ENCODE measurements at regions not wholly inside any gene's neighbourhood (a gene's known extent, or its start where the extent isn't known, plus 50 kb on each side); places are given as distances from the start of the nearest gene placed in this dataset.
"Not testable (repeated sequence)": the region's sequence is repeated elsewhere in the genome, so short reads cannot be mapped to it uniquely, and the experiment has no call there.

GRCh38 chr16:59341368-59341767 lies 607.3 kb upstream of the GOT2 start:
- Histone ChIP-seq H3K4me3 (no peak overlapping the region), H3K36me3 (no peaks in the 10 kb centered on the region), H3K27me3 (no peaks in the 10 kb centered on the region), H3K4me1 (no peaks in the 10 kb centered on the region), H3K27ac (no peak overlapping the region), H3K9me3 (no peaks in the 10 kb centered on the region)
- WGBS, 2 donors (ENCODE audit: low coverage in 1 of 2): 42 to 47% methylated on average over 2 of the region's 2 CpGs
- in situ Hi-C loops (cut with MboI; ENCODE audit: low pct_ligation_motif_present in 1 of 4, low pct_unique_long_range_greater_than_20kb in 1 of 4, low sequenced_read_pairs in 3 of 4) (no loop called here), intact Hi-C loops (cut with DNase I; ENCODE audit: low total_unique reads) (no loop called here)
- no peak for DNase-seq
- TF ChIP-seq POLR2A (IDR thresholded peaks at IDR 0.05) (no peak), EP300 (IDR thresholded peaks at IDR 0.05; ENCODE audit: low read depth) (no peak), POLR2AphosphoS5 (IDR thresholded peaks at IDR 0.05) (no peak)
- TF ChIP-seq, protein P1, sequence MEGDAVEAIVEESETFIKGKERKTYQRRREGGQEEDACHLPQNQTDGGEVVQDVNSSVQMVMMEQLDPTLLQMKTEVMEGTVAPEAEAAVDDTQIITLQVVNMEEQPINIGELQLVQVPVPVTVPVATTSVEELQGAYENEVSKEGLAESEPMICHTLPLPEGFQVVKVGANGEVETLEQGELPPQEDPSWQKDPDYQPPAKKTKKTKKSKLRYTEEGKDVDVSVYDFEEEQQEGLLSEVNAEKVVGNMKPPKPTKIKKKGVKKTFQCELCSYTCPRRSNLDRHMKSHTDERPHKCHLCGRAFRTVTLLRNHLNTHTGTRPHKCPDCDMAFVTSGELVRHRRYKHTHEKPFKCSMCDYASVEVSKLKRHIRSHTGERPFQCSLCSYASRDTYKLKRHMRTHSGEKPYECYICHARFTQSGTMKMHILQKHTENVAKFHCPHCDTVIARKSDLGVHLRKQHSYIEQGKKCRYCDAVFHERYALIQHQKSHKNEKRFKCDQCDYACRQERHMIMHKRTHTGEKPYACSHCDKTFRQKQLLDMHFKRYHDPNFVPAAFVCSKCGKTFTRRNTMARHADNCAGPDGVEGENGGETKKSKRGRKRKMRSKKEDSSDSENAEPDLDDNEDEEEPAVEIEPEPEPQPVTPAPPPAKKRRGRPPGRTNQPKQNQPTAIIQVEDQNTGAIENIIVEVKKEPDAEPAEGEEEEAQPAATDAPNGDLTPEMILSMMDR (IDR thresholded peaks at IDR 0.05): no peak

DNA sequence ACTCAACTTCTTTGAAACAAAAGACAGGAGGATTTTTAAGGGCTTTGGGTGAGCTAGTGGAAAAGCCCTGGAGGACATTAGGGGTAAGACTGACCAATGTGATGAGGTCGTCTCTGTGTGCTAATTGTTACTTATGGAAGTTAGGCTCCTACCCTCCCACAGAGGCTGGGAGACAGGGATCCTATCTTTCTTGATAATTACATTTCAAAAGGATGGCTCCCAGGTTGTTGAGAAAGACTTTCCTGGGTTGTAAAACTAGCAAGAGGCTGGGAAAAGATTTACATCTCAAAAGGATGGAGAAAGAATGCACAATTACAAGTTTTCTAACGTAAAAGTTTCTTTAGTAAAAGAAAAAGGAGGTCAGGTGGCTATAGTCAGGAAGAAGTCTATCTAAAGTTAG lies 605.8 kb upstream of the GOT2 start:
- no peak for DNase-seq
- 19 to 30% methylated on average over 1 to 2 of the region's 2 CpGs for WGBS, 2 donors (ENCODE audit: low coverage in 1 of 2)
- in situ Hi-C loops (cut with MboI; ENCODE audit: low pct_ligation_motif_present in 1 of 4, low pct_unique_long_range_greater_than_20kb in 1 of 4, low sequenced_read_pairs in 3 of 4): no loop called here

DNA sequence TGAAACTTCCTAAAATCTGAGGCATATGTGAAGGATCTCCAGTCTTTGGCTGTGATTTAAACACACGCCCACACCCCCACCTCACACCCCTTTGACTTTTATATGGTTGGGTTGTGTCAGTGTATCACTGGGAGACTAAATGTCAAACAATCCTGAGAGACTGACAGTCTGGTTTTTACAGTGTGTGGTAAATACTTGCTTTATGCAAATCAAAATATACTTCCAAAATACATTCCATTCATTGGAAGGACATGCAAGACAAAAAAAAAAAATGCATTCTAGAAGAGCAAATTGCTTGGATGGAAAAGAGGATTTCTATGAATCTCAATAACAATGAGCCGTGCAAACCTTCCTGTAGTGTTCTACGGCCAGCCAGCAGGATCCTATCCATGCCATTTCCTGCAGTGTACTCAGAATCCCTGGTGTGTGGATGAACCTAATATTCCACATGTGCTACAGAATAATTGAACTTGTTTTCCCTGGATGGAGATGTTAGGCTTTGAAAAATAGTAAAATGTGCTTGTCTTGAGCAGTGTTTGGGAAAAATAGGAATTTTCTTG lies 602.1 kb upstream of the GOT2 start:
- Histone ChIP-seq H3K9me3 (peaks cover 0 to 3% of the 10 kb centered on the region in 2 donors), H3K4me1 (no peaks in the 10 kb centered on the region), H3K4me3 (no peak overlapping the region), H3K27ac (no peak overlapping the region), H3K27me3 (no peaks in the 10 kb centered on the region), H3K36me3 (no peaks in the 10 kb centered on the region)
- TF ChIP-seq, protein P1 (IDR thresholded peaks at IDR 0.05): no peak
- TF ChIP-seq EP300 (IDR thresholded peaks at IDR 0.05; ENCODE audit: low read depth) (no peak), POLR2A (IDR thresholded peaks at IDR 0.05) (no peak), POLR2AphosphoS5 (IDR thresholded peaks at IDR 0.05) (no peak)
- in situ Hi-C loops (cut with MboI; ENCODE audit: low pct_ligation_motif_present in 1 of 4, low pct_unique_long_range_greater_than_20kb in 1 of 4, low sequenced_read_pairs in 3 of 4): no loop called here
- DNase-seq: no peak
- intact Hi-C loops (cut with DNase I; ENCODE audit: low total_unique reads): no loop called here
- 52 to 61% methylated on average over 3 of the region's 3 CpGs for WGBS, 2 donors (ENCODE audit: low coverage in 1 of 2)

More for the DNA sequence above, 605.8 kb upstream of the GOT2 start:
- TF ChIP-seq POLR2AphosphoS5 (IDR thresholded peaks at IDR 0.05): no peak
- no peak for TF ChIP-seq POLR2A (IDR thresholded peaks at IDR 0.05)
- TF ChIP-seq, protein P1 (IDR thresholded peaks at IDR 0.05): no peak
- no peak for TF ChIP-seq EP300 (IDR thresholded peaks at IDR 0.05; ENCODE audit: low read depth)
- Histone ChIP-seq H3K9me3 (no peaks in the 10 kb centered on the region), H3K4me3 (no peak overlapping the region), H3K27me3 (no peaks in the 10 kb centered on the region), H3K27ac (no peak overlapping the region), H3K4me1 (no peaks in the 10 kb centered on the region), H3K36me3 (no peaks in the 10 kb centered on the region)
- intact Hi-C loops (cut with DNase I; ENCODE audit: low total_unique reads): no loop called here

DNA sequence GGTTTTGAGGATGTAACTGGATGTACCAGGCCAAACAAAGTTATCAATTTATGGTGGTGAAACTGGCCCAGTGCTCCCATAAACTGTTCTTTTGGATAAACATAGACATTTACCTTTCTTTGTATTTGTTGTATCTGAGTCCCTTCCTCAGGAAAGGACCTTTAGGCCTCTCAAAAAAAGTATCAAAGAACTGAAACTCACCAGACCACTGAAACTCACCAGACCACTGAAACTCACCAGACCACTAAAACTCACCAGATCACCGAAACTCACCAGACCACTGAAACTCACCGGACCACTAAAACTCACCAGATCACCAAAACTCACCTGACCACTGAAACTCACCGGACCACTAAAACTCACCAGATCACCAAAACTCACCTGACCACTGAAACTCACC lies 597.6 kb upstream of the GOT2 start:
- H3K27ac ChIP-seq; H3K4me1 ChIP-seq; H3K4me3 ChIP-seq; H3K36me3 ChIP-seq; H3K27me3 ChIP-seq; intact Hi-C loops (cut with DNase I; ENCODE audit: low total_unique reads); H3K9me3 ChIP-seq; DNase-seq; in situ Hi-C loops (cut with MboI; ENCODE audit: low pct_ligation_motif_present in 1 of 4, low pct_unique_long_range_greater_than_20kb in 1 of 4, low sequenced_read_pairs in 3 of 4): not testable (repeated sequence)
- 85% methylated on average over 3 of the region's 3 CpGs; no CpG with 5 or more reads in 1 of the 2 donors for WGBS, 2 donors (ENCODE audit: low coverage in 1 of 2)
